GM19043 (cell line): ENCODE measurements at regions not wholly inside any gene's neighbourhood (a gene's known extent, or its start where the extent isn't known, plus 50 kb on each side); places are given as distances from the start of the nearest gene placed in this dataset.
A peak's percentile ranks its signal among the peaks of the same experiment; 100 is the strongest.
"Not testable (repeated sequence)": the region's sequence is repeated elsewhere in the genome, so short reads cannot be mapped to it uniquely, and the experiment has no call there.

Source experiments
- ATAC-seq: cut with Tn5 transposase; IDR thresholded peaks from one replicate; pipeline ENCODE4 v1.9.1; 2021; ENCODE audit warnings: low read depth; ENCODE audit not compliant: unreplicated experiment

DNA sequence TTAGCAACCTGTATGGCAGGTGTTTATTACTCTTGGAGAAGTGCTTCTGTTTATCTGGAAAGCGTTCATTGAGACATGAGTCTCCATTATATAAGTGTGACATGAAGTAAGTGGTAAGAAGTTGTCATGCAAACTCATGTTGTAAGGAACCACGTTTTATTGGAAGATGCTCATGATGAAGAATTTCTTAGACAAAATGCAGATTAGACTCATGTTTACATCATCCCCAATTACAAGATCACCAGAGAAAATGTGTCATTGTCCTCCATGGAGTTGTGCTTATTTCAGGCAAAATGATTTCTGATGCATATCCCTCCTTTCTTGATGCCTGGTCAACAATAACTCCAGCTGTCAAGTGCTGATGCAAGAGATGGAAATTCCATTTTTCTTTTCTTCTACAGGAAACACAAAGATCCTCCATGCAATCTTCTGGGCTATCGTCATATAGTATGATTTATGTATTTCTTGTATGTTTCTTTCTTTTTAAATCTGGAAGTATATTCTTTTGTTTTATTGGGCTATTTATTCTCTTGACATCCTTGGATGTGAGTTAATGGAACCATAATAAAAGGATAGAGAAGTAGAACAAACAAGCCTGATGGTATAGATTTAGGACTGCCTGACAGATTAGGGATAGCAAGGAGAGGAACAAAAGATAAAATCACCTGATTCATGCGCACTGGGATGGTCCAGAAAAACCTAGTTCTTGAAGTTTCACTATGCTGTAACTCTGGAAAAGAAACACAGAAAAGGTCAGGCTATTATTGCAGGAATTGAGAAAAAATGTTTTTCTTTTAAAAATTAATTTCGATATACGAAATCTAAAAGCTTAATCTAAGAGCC, 50.7 kb upstream of the DIAPH3 start:
- no peak for ATAC-seq

DNA sequence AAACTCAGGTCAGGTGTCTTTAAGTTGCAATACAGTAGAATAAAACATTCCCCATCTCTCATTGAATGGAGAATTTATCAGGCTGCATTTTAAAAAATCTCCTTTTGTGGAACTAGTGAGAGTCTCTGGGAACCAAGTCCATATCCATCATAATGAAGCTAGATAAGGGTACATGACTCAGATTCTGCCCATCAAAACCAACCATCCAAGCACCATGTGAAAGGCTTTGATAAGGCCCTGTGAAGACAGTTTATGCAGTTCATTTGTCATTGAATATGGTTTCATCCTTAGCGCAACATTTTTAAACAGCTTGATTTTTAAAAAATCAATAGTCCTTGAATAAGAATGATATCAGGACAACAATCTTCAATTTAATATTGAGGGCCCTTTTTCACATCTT, 56.3 kb upstream of the DIAPH3 start:
- ATAC-seq: no peak

DNA sequence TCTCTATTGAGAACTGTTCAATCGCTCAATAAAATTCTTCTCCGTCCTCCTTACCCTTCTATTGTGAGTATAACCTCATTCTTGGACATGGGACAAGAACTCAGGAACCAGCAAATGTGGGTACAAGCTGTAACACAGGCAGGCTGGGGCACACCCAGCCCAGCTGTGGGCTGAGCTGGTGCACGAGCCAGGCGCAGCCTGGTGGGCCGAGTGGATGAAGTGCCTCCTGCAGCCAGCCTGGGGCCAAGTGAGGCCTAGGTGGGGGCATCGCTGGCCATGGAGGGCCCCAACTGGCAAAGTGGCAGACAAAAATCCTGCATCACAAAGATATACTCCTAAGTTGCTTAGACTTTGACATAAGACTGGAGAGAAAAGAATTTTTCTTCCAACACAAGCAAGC, 57.9 kb upstream of the DIAPH3 start:
- ATAC-seq: no peak

DNA sequence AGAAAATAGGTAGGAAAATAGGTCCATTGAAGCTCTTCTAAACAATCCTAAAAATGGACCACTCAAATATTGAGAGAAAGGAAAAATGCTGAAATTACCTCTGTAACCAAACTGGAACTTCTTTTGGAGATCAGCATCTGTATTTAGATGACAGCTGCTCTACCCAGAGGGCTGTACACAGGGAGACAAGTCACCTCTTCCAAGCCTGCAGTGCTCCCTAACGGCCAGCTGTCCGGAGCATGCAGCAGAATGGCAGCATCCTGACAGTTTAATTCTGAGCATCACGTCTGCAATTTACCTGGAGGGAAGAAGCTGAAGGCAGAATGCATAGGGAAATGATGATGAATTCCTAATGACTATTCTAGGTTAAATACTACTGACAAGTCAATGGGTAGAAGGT, 62.8 kb upstream of the DIAPH3 start:
- no peak for ATAC-seq

DNA sequence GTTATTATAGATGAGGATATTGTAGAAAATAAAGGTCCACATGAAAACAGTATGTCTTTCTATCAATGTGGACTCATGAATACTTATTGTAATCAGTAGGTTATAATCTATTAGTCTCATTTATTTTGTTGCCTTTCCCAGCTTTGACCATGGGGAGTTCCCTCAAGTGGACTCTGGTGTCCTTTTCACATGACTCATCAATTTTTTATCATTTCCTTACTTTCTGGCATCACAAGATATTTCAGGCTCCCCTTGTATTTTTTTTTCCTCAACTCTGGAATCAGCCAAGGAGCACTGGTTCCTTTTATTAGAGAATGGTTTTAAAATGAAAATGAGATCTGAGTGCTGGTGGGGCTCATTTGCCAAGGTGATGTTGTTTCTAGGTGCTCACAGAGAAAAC, 63.4 kb upstream of the DIAPH3 start:
- no peak for ATAC-seq

DNA sequence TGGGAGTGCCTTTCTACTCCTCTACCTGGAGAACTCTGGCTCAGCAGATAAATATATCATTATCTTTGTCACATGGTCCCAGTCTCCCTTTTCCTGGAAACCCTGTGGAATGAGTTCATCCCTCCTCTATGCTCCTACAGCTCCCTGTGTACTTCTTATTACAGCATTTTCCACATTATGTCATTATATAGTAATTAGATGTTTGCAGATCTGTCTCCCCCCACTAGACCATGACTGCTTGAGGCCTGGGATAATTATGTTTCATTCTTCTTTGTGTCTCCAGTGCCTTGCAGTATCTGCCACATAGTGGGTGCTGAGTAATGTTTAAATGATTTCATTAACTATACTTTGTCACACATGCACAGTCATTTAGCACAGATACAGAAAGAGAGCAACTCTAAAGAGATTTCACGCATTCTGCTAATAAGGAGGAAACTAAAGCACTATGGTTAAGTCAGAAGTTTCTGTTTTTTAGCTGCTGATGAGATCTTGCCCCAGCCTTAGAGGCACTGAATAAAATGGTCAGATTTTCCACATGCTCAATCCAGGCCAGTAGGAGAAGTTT, 66.1 kb upstream of the DIAPH3 start:
- no peak for ATAC-seq

DNA sequence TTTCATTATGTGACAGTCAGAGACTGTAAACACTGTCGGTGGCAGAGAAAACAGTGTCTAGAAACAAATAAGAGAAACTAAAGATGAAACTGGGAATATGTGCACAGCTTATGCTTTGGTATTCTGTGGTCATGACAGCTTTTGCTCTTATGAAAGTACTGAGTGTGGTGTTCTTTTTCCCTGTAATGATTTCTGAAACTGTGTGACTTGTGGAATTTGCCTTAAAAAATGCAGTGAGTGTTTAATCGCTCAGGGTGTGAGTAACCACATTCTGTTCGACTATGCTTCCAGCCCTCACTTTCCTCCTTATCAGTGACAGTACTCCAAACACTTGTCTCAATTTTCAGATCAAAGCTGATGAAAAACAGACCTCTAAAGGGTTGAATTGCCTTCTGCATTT, 66.9 kb upstream of the DIAPH3 start:
- ATAC-seq: no peak

DNA sequence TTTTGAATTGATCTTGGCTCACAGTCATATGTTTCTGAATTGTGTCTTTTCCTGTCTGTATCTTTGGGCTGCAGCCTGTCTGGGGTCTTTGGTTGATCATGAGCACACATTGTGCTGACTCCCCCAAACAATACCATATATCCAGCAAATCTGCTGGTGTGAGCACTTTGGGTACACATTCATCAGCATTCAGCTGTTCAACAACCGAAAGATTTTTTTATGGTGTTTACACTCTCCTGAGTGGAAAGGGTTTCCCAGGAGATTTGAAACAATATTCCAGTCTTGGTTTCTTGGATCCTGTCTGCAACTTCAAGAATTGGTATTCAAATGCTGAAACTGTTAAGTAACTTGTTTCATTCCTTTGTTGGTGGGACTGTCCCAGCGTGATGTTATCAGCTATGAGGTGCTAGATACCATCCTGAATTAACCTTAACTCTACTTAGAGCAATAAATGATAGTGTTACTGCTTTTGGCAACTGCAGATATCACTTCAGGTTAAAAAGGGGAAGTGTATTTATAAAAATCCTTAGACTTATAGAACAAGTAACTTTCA, 78.4 kb upstream of the DIAPH3 start:
- no peak for ATAC-seq

DNA sequence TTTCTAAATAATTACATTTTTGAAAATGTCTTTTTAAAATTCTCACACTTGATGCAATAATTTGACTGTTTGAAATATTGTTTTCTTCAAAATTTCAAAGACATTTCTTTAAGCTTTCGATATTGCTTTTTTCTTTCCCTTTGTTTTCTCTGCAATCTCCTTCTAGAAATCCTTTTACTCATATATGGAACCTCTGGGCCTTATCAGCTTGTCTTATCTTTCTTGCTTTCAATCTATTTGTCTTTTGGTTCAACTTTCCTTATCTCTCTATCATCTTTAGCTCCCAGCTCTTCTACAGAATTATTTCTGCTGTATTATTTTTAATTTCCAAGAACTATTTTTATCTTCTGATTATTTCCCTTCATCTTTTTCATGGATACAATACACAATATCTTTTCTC, 80.7 kb upstream of the DIAPH3 start:
- no peak for ATAC-seq

DNA sequence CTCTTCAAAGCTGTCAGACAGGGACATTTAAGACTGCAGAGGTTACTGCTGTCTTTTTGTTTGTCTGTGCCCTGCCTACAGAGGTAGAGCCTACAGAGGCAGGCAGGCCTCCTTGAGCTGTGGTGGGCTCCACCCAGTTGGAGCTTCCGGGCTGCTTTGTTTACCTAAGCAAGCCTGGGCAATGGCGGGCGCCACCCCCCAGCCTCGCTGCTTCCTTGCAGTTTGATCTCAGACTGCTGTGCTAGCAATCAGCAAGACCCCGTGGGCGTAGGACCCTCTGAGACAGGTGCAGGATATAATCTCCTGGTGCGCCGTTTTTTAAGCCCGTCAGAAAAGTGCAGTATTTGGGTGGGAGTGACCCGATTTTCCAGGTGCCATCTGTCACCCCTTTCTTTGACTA, 87.7 kb upstream of the DIAPH3 start:
- ATAC-seq: not testable (repeated sequence)

DNA sequence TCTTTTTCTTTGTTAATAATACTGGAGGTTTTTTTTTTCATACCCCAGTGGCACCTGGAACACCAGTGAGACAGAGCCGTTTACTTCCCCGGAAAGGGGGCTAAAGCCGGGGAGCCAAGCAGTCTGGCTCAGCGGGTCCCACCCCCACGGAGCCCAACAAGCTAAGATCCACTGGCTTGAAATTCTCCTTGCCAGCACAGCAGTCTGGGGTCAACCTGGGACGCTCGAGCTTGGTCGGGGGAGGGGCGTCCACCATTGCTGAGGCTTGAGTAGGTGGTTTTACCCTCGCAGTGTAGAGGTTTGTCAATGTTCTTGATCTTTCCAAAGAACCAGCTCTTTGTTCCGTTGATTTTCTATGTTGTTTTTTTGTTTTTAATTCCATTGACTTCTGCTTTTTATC, 94.6 kb upstream of the DIAPH3 start:
- ATAC-seq: no peak

DNA sequence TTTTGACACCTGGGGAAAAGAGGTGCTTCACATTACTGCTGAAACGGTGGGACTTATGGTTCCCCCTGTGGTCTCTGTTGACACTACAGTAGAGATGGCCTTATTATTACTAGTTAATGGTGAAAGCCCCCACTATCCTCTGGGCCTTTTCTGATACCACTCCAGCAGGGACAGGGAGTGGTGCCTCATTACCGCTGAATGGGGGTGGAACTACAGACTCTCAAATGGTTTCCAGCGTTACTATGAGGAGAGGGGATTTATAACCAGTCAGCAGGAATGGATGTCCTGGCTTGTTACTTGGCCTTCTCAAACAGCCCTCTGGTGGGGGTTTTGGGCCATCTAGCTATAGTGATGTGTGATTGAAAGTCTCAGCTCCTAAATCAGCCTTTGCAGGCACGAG, 96.7 kb upstream of the DIAPH3 start:
- no peak for ATAC-seq

DNA sequence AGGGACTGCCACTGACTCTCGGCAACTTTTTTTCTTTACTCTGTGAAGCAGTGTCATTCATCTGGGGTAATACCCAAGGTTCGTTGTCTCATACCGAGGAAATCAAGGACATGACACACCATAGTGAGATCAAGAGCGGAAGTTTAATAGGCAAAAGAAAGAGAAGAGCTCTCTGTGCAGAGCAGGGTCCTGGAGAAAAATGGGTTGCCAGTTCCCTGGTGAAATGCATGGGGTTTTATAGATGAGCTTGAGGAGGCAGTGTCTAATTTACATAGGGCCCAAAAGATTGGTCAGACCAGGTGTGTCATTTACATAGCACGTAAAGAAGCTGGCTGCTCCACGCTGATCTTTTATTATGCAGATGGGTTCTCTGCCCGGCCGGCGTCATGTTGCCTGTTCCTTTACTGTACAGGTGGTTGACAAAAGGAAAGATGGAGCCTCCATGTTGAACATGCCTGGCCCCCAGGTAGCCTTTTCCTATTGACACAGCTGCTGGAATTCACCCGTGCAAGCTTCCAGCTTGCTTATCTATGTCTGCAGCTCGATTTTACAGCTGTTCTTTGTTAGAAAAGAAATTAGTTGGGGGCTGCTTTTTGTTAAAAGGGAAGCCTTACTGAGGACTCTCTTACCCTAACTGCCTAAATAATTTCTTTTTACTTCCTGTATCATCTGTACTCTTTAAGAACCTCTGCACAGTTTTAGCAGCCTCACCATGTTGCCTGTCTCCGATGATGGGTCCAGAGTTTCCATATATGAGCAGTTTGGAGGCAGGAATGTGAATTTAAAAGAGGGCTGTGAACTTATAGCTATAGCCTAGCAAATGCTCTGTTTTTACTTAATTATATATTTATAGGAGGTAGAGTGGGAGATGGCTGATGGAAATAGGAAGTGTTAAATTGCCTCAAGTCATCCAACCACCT, 98.0 kb upstream of the DIAPH3 start:
- ATAC-seq: no peak

DNA sequence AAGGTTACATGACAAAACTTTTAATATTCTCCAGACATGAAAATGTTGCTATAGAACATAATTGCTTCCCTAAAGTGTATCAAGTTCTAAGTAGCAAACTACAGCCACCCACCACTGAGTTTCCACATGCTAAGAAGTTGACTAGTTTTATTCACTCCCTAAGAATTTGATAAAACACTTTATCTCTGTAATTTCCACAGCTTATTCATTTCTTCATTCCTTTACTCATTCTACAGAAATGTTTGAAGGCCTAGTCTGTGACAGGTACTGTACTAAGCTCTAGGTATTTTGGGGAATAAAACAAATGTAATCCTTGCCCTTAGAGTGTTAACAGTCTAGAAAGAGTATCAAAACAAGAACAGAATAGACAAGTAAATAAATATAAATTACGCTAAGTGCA, 101.8 kb upstream of the DIAPH3 start:
- ATAC-seq: no peak

DNA sequence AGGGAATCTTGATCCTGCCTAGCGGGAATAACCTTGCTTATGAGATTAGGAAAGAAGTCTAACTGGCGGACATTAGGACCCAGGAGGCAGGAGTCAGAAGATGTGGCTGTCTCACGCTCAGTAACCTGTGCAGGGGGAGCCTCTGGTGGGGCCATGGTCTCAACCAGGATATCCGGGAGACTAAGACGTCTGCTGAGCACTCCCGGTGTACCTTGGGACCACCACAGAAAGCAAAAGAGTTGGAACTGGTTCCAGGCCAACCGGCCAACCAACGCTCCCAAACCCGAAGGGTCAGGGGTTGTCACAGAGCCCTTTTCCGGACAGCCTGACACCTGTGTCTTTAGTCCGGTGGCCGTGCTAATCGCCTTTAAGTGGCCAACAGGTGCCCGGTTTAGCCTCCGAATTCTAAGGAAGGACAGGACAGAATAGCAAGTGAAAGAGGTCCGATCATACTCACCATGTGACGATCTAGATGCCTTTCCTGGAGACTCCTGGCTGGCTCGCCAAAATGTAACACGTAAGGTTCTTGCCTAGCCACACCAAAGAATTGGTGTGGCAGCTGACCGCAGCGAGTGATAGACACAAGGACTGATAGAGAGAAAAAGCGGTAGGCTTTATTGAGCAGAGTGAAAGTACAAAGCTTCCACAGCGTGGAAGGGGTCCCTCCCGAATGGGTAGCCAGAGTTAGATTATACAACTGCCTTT, 103.9 kb upstream of the DIAPH3 start:
- ATAC-seq: peak; percentile 84

DNA sequence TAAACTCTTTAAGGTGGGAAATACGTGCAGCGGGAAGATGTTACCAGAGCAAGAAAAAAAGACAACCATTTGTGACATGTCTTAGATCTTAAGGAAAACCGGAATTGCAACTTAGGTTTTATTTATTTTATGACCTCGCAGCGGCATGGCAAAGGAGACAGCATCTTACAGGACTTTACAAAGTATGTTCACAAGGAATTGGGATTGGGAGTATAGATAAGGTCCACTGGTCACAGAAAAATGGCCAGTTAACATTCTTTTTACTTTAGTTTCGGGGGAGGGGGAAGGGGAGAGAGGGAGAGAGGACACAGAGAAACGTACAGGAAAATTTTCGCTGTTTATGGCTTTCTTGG, 104.5 kb upstream of the DIAPH3 start:
- ATAC-seq: no peak

DNA sequence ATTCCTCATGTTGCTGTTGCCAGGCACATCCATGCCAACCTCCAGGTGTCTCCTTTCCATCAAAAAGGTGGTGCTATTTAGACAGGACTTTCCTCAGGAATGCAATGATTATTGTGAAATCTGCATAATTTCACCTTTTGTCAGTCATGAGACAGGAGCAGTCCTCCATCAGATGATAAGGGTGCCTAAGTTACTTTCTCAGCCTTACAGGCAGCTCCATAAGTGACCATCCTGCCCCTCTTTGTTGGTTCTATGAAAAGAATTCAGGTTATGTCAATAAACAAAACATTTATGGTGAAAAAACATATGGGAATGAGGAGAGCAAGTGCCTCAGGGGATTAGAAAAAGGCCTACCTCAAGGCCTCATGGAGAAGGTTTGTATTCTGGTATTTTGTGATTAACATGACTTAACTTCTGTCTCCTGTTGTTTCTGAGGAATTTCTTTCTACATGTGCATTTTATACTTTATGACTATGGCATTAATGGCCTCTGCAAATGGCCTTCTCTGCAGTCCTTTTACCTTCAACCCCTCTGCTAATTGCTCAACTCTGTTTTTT, 110.3 kb upstream of the DIAPH3 start:
- ATAC-seq: no peak

DNA sequence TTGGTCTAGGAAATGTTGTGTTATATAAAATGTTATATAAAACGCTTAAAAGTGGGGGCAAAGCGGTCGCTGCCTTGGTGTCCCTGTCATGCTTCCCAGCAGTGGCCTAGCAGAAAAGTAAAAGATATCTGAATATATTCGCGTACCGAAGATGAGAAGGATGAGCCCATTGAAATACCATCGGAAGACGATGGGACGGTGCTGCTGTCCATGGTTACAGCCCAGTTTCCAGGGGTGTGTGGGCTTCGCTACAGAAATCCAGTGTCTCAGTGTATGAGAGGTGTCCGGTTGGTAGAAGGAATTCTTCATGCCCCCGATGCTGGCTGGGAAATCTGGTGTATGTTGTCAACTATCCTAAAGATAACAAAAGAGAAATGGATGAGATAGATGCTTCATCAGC, 110.9 kb upstream of the DIAPH3 start:
- ATAC-seq: no peak

DNA sequence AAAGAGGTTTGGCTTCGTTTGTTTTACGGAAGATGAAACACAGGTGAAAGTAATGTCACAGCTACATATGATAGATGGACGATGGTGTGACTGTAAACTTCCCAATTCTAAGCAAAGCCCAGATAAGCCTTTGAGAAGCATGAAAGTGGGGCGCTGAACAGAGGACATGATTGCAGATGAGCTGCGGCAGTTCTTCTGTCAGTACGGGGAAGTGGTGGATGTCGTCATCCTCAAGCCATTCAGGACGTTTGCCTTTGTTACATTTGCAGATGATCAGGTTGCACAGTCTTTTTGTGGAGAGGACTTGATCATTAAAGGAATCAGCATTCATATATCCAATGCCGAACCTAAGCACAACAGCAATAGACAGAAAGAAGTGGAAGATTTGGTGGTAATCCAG, 111.5 kb upstream of the DIAPH3 start:
- ATAC-seq: no peak

DNA sequence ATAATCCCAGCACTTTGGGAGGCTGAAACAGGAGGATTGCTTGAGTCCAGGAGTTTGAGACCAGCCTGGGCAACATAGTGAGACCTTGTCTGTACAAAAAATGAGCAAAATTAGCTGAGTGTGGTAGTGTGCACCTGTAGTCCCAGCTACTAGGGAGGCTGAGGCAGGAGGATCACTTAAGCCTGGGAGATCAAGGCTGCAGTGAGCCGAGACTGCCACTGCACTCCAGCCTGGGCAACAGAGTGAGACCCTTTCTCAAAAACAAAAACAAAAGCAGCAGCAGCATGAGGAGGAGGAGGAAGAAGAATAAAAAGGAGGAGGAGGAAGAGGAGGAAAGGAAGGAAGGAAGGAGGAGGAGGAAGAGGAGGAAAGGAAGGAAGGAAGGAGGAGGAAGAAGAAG, 116.5 kb upstream of the TDRD3 start:
- not testable (repeated sequence) for ATAC-seq
